ENCODE measurements at regions not wholly inside any gene's neighbourhood (a gene's known extent, or its start where the extent isn't known, plus 50 kb on each side); places are given as distances from the start of the nearest gene placed in this dataset.

DNA sequence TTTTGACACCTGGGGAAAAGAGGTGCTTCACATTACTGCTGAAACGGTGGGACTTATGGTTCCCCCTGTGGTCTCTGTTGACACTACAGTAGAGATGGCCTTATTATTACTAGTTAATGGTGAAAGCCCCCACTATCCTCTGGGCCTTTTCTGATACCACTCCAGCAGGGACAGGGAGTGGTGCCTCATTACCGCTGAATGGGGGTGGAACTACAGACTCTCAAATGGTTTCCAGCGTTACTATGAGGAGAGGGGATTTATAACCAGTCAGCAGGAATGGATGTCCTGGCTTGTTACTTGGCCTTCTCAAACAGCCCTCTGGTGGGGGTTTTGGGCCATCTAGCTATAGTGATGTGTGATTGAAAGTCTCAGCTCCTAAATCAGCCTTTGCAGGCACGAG lies 96.7 kb upstream of the DIAPH3 start:
- no peaks in the 10 kb centered on the region for H3K27me3 Mint-ChIP-seq (ENCODE audit: low read depth)
- peak overlapping the region; percentile 38 for H3K27ac Mint-ChIP-seq
- CTCF ChIA-PET, result interaction anchor here (0.8 to 2.0 kb wide), 5 partner anchors 45 to 171 kb away, joined by 3 to 7 read pairs (median 4); no protein-coding TSS in a partner anchor
- H3K4me1 Mint-ChIP-seq, result peaks cover 33% of the 10 kb centered on the region
- H3K4me3 Mint-ChIP-seq, result no peak overlapping the region
- peak; percentile 80 for ATAC-seq
- POLR2A ChIA-PET, result interaction anchor here (1.0 kb wide), 1 partner anchor 96 kb away, joined by 3 read pairs; no protein-coding TSS in a partner anchor
- peaks cover 27% of the 10 kb centered on the region for H3K36me3 Mint-ChIP-seq
- H3K9me3 Mint-ChIP-seq, result peaks cover 39% of the 10 kb centered on the region
- peak; percentile 13 for DNase-seq (ENCODE audit: low spot score)
- TF ChIP-seq NR3C1 (CRISPR knock-in tag; conservative IDR thresholded peaks at IDR 0.05; ENCODE audit: low read depth), result no peak
- no peak for TF ChIP-seq OVOL2 (CRISPR knock-in tag; IDR thresholded peaks at IDR 0.05; ENCODE audit: borderline replicate concordance)
- TF ChIP-seq JUN (CRISPR knock-in tag; IDR thresholded peaks at IDR 0.05), result no peak
- 0 out of 2 replicates have a peak, but pooled peaks have one; percentile 43 for TF ChIP-seq ZNF317 (CRISPR knock-in tag; IDR thresholded peaks at IDR 0.05; ENCODE audit: borderline replicate concordance, low read depth)
- TF ChIP-seq IRF1 (CRISPR knock-in tag; IDR thresholded peaks at IDR 0.05), result no peak
- no peak for TF ChIP-seq ZMAT4 (CRISPR knock-in tag; IDR thresholded peaks at IDR 0.05)

GRCh38 chr13:60261432-60262351 lies 98.0 kb upstream of the DIAPH3 start:
- peak; percentile 94 for ATAC-seq
- POLR2A ChIA-PET, result interaction anchor here (0.7 to 1.0 kb wide), 2 partner anchors 51 to 97 kb away, joined by 3 read pairs; no protein-coding TSS in a partner anchor
- H3K27ac Mint-ChIP-seq, result peak overlapping the region; percentile 91
- TF ChIP-seq RELA (CRISPR knock-in tag; IDR thresholded peaks at IDR 0.05; ENCODE audit: borderline replicate concordance) (no peak), MAX (CRISPR knock-in tag; IDR thresholded peaks at IDR 0.05) (peak; percentile 28; the same call in 1 of the 2 replicates), ZSCAN18 (CRISPR knock-in tag; IDR thresholded peaks at IDR 0.05) (0 out of 2 replicates have a peak, but pooled peaks have one; percentile 36)
- H3K4me1 Mint-ChIP-seq, result peaks cover 33% of the 10 kb centered on the region
- peak; percentile 79 for DNase-seq (ENCODE audit: low spot score)
- no peaks in the 10 kb centered on the region for H3K27me3 Mint-ChIP-seq (ENCODE audit: low read depth)
- H3K9me3 Mint-ChIP-seq, result peaks cover 29% of the 10 kb centered on the region
- CTCF ChIA-PET, result interaction anchor here (2.0 kb wide), 1 partner anchor 65 kb away, joined by 7 read pairs; no protein-coding TSS in a partner anchor
- peaks cover 18% of the 10 kb centered on the region for H3K36me3 Mint-ChIP-seq
- H3K4me3 Mint-ChIP-seq, result no peak overlapping the region; the same call in 1 of the 2 replicates

DNA sequence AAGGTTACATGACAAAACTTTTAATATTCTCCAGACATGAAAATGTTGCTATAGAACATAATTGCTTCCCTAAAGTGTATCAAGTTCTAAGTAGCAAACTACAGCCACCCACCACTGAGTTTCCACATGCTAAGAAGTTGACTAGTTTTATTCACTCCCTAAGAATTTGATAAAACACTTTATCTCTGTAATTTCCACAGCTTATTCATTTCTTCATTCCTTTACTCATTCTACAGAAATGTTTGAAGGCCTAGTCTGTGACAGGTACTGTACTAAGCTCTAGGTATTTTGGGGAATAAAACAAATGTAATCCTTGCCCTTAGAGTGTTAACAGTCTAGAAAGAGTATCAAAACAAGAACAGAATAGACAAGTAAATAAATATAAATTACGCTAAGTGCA lies 101.8 kb upstream of the DIAPH3 start:
- Mint-ChIP-seq H3K27ac (no peak overlapping the region), H3K9me3 (peaks cover 16% of the 10 kb centered on the region), H3K4me1 (peaks cover 25% of the 10 kb centered on the region), H3K27me3 (ENCODE audit: low read depth) (no peaks in the 10 kb centered on the region), H3K36me3 (peaks cover 9% of the 10 kb centered on the region), H3K4me3 (no peak overlapping the region)
- POLR2A ChIA-PET, result no interaction called here
- ATAC-seq (no peak), DNase-seq (ENCODE audit: low spot score) (no peak)
- CTCF ChIA-PET, result no interaction called here
- no peak for TF ChIP-seq NR2C2 (CRISPR knock-in tag; IDR thresholded peaks at IDR 0.05)
- no peak for TF ChIP-seq IRF2 (CRISPR knock-in tag; IDR thresholded peaks at IDR 0.05; ENCODE audit: borderline replicate concordance, low read depth)
- TF ChIP-seq, protein P1, sequence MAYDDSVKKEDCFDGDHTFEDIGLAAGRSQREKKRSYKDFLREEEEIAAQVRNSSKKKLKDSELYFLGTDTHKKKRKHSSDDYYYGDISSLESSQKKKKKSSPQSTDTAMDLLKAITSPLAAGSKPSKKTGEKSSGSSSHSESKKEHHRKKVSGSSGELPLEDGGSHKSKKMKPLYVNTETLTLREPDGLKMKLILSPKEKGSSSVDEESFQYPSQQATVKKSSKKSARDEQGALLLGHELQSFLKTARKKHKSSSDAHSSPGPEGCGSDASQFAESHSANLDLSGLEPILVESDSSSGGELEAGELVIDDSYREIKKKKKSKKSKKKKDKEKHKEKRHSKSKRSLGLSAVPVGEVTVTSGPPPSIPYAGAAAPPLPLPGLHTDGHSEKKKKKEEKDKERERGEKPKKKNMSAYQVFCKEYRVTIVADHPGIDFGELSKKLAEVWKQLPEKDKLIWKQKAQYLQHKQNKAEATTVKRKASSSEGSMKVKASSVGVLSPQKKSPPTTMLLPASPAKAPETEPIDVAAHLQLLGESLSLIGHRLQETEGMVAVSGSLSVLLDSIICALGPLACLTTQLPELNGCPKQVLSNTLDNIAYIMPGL (CRISPR knock-in tag; IDR thresholded peaks at IDR 0.05), result no peak
- TF ChIP-seq, protein P2, sequence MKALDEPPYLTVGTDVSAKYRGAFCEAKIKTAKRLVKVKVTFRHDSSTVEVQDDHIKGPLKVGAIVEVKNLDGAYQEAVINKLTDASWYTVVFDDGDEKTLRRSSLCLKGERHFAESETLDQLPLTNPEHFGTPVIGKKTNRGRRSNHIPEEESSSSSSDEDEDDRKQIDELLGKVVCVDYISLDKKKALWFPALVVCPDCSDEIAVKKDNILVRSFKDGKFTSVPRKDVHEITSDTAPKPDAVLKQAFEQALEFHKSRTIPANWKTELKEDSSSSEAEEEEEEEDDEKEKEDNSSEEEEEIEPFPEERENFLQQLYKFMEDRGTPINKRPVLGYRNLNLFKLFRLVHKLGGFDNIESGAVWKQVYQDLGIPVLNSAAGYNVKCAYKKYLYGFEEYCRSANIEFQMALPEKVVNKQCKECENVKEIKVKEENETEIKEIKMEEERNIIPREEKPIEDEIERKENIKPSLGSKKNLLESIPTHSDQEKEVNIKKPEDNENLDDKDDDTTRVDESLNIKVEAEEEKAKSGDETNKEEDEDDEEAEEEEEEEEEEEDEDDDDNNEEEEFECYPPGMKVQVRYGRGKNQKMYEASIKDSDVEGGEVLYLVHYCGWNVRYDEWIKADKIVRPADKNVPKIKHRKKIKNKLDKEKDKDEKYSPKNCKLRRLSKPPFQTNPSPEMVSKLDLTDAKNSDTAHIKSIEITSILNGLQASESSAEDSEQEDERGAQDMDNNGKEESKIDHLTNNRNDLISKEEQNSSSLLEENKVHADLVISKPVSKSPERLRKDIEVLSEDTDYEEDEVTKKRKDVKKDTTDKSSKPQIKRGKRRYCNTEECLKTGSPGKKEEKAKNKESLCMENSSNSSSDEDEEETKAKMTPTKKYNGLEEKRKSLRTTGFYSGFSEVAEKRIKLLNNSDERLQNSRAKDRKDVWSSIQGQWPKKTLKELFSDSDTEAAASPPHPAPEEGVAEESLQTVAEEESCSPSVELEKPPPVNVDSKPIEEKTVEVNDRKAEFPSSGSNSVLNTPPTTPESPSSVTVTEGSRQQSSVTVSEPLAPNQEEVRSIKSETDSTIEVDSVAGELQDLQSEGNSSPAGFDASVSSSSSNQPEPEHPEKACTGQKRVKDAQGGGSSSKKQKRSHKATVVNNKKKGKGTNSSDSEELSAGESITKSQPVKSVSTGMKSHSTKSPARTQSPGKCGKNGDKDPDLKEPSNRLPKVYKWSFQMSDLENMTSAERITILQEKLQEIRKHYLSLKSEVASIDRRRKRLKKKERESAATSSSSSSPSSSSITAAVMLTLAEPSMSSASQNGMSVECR (CRISPR knock-in tag; IDR thresholded peaks at IDR 0.05; ENCODE audit: borderline replicate concordance), result no peak
- no peak for TF ChIP-seq ZNF219 (CRISPR knock-in tag; IDR thresholded peaks at IDR 0.05; ENCODE audit: borderline replicate concordance)
- no peak for TF ChIP-seq GRHL2 (CRISPR knock-in tag; IDR thresholded peaks at IDR 0.05; ENCODE audit: insufficient replicate concordance, severe bottlenecking)
- TF ChIP-seq, protein P3, sequence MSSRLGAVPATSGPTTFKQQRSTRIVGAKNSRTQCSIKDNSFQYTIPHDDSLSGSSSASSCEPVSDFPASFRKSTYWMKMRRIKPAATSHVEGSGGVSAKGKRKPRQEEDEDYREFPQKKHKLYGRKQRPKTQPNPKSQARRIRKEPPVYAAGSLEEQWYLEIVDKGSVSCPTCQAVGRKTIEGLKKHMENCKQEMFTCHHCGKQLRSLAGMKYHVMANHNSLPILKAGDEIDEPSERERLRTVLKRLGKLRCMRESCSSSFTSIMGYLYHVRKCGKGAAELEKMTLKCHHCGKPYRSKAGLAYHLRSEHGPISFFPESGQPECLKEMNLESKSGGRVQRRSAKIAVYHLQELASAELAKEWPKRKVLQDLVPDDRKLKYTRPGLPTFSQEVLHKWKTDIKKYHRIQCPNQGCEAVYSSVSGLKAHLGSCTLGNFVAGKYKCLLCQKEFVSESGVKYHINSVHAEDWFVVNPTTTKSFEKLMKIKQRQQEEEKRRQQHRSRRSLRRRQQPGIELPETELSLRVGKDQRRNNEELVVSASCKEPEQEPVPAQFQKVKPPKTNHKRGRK (CRISPR knock-in tag; IDR thresholded peaks at IDR 0.05; ENCODE audit: borderline replicate concordance), result no peak
- TF ChIP-seq EMX1 (CRISPR knock-in tag; IDR thresholded peaks at IDR 0.05), result no peak
- no peak for TF ChIP-seq NFYB (CRISPR knock-in tag; conservative IDR thresholded peaks at IDR 0.05; ENCODE audit: low read depth)
- TF ChIP-seq ELF4 (CRISPR knock-in tag; IDR thresholded peaks at IDR 0.05; ENCODE audit: low read depth), result no peak
